ENCODE measurements at regions not wholly inside any gene's neighbourhood (a gene's known extent, or its start where the extent isn't known, plus 50 kb on each side); places are given as distances from the start of the nearest gene placed in this dataset.

GRCh38 chr21:35641271-35642016, 418.9 kb downstream of the SETD4 start:
- DNase-seq = no peak
- TF ChIP-seq GATA1 (IDR thresholded peaks at IDR 0.05; ENCODE audit: low read depth, low read length) (no peak), POLR2A (IDR thresholded peaks at IDR 0.05; ENCODE audit: low read length) (no peak)

- DNase-seq = no peak
- TF ChIP-seq GATA1 (IDR thresholded peaks at IDR 0.05; ENCODE audit: low read depth, low read length) = no peak
- TF ChIP-seq POLR2A (IDR thresholded peaks at IDR 0.05; ENCODE audit: low read length) = no peak
Observed at GRCh38 chr21:35637431-35637830, 422.9 kb downstream of the SETD4 start.

DNA sequence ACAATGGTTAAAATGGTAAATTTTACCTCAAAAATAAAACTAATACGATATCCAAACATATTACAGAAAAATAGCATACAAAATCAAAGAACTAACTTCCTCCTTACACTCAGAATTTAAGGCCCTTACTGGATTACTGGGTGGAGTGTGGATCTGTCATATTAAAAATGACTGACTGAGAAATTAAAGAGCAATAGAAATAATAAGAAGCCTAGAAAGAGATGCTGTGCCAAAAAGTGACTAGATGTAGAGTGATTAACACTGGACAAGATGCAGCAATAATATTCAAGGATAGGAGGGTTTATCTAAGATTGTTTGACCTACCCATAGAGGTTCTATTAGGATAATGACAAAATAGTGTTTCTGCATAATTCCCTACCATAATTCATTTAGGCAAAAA, 424.3 kb downstream of the SETD4 start:
- no peak for DNase-seq
- TF ChIP-seq POLR2A (IDR thresholded peaks at IDR 0.05; ENCODE audit: low read length) (no peak), GATA1 (IDR thresholded peaks at IDR 0.05; ENCODE audit: low read depth, low read length) (no peak)

DNA sequence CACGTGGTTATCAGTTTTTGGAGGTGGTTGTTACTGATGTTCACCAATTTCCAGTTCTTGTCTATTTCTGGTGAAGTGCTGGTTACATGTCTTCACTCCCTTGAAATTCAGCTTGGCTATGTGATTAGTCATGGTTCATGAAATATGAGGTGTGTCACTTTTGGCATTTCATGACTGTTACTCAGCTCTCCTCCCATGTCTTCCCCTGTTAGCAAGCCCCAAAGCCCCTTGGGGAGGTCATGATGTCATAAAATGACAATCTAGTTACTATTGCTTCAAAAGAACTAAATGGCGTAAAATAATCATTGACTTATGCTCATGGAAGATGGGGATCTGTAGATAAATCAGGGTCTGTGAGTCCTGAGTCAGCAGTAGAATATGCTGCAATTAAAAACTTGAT, 425.1 kb downstream of the SETD4 start:
- TF ChIP-seq GATA1 (IDR thresholded peaks at IDR 0.05; ENCODE audit: low read depth, low read length) (no peak), POLR2A (IDR thresholded peaks at IDR 0.05; ENCODE audit: low read length) (no peak)
- DNase-seq = peak in 1 of 2 experiments; percentile 23

- TF ChIP-seq GATA1 (IDR thresholded peaks at IDR 0.05; ENCODE audit: low read depth, low read length) (no peak), POLR2A (IDR thresholded peaks at IDR 0.05; ENCODE audit: low read length) (no peak)
Observed at GRCh38 chr21:35633501-35633900, 426.8 kb downstream of the SETD4 start.

DNA sequence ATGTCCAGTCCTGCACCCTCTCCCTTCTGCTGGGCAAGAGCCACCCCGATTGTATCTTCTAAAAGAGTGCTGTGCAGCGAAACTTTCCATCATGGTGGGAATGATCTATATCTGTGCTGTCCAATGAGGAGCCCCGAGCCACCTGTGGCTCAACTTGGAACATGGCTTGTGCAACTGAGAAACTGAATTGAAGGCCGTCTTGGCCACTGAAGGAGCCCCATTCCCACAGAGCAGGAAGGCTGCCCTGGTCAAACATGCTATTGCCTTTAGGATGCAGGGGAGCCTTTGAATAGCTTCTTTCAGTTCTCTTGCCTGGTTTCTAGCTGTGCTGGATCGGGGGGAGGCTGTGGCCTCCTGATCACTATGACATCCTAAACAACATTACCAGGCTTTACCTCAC, 427.6 kb downstream of the SETD4 start:
- DNase-seq = no peak
- TF ChIP-seq POLR2A (IDR thresholded peaks at IDR 0.05; ENCODE audit: low read length) (no peak), GATA1 (IDR thresholded peaks at IDR 0.05; ENCODE audit: low read depth, low read length) (no peak)

More at GRCh38 chr21:35633501-35633900, 426.8 kb downstream of the SETD4 start:
- DNase-seq = no peak

DNA sequence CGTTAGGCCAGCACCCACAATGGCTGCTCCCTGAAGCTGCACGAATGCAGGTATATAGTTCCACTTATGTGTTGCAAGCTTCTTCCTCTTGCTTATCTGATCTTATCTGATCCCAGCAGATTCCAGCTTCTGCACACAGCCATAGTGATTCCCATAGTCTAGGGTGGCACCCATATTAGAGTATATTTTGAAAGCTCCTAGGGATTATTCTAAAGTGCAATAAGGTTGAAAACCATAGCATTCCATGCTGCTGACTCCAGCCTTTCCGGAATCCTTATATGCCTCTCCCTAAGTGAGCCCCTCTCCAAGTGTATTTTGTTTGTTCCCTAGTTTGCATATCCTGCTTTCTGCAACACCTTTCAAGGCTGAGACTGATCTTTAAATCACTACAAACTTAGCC, 432.0 kb downstream of the SETD4 start:
- DNase-seq = no peak
- TF ChIP-seq GATA1 (IDR thresholded peaks at IDR 0.05; ENCODE audit: low read depth, low read length) = no peak
- TF ChIP-seq POLR2A (IDR thresholded peaks at IDR 0.05; ENCODE audit: low read length) = no peak

DNA sequence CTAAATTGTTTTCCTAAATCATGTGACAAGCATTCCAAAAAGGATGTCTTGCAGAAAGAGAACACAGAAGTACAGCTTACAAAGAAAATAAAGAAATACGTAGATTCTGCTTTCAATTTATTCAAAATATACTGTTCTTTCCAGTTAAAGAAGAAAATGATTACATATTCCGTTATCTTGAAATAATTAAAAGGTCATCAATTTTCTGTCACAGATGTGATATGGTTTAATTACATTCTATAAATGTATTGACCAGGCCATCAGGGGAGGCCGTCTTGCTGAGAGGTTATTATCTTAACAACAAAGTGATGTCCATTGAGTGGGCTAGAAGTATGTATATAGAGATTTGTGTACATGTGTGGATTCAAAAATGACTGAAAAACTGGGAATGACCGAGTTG, 432.9 kb downstream of the SETD4 start:
- no peak for TF ChIP-seq GATA1 (IDR thresholded peaks at IDR 0.05; ENCODE audit: low read depth, low read length)
- no peak for TF ChIP-seq POLR2A (IDR thresholded peaks at IDR 0.05; ENCODE audit: low read length)
- DNase-seq = no peak

DNA sequence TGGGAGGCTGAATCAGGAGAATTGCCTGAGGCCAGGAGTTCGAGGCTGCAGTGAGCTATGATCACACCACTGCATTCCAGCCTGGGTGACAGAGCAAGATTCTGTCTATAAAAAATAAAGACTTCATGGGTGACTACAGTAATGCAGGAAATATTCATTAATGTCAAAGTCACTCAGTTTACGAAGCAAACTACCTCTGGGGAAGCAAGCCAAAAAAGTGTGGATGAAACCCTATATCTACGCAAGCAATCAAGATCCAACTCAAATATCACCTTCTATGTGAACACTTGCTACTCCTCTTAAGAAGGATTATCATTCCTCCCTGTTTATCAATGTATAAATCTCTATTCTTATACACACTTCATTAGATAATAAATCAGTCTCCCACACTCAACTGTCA, 434.8 kb downstream of the SETD4 start:
- TF ChIP-seq POLR2A (IDR thresholded peaks at IDR 0.05; ENCODE audit: low read length) (no peak), GATA1 (IDR thresholded peaks at IDR 0.05; ENCODE audit: low read depth, low read length) (no peak)
- DNase-seq = no peak

DNA sequence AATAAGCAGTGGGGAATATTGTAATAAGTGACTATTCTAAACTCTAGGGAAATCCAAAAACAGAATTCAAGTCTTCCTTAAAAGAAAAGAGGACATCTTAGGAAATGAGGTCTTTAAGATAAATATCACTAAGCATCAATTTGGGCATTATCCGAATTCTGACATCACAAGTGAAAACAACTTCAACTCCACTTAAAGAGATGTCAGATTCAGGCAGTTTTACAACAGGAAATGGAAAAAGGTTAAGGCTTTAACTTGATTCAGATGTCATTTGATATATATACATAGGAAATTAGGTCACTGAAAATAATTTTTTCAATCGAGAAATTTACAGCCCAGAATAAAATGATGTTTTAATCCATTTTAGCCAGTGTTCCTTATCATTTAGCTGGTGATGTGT, 435.4 kb downstream of the SETD4 start:
- DNase-seq = no peak
- TF ChIP-seq GATA1 (IDR thresholded peaks at IDR 0.05; ENCODE audit: low read depth, low read length) = no peak
- no peak for TF ChIP-seq POLR2A (IDR thresholded peaks at IDR 0.05; ENCODE audit: low read length)

DNA sequence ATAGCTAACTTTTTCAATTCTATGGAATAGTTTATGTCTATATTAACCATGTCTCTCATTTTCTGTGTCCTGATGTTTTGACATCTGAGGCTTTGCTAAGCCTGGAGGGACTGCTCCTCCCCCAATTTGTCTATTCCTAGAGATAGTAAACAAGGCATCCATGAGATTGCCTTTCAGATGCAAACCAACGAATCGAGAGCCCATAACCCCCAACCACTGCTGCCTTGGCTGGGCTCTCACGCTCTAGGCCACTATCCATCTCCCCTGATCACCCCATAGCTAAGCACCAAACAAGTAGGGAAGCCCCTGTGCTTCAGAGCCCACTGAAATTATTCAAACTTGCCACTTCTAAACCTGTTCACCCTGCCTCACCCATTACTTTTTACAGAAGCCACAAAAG, 437.7 kb downstream of the SETD4 start:
- no peak for TF ChIP-seq POLR2A (IDR thresholded peaks at IDR 0.05; ENCODE audit: low read length)
- no peak for TF ChIP-seq GATA1 (IDR thresholded peaks at IDR 0.05; ENCODE audit: low read depth, low read length)
- no peak for DNase-seq

DNA sequence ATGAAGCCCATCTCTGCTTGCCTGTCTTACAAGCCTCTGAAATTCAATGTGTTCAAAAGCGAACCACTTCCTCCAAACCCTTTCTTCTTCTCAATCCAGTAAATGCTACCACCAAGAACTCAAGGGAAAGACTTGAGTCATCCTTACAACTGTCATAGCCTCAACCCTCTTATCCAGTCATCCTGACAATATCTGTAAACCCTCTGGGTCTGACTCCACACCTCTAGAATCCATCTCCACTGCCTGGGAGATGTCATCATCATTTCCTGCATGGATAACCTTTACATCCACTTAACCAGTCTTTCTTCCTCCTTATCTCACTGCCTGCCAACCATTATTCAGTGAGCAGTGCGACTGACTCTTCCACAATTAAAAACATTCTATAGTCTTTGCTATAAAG, 441.1 kb downstream of the SETD4 start:
- TF ChIP-seq GATA1 (IDR thresholded peaks at IDR 0.05; ENCODE audit: low read depth, low read length) (no peak), POLR2A (IDR thresholded peaks at IDR 0.05; ENCODE audit: low read length) (no peak)
- no peak for DNase-seq

DNA sequence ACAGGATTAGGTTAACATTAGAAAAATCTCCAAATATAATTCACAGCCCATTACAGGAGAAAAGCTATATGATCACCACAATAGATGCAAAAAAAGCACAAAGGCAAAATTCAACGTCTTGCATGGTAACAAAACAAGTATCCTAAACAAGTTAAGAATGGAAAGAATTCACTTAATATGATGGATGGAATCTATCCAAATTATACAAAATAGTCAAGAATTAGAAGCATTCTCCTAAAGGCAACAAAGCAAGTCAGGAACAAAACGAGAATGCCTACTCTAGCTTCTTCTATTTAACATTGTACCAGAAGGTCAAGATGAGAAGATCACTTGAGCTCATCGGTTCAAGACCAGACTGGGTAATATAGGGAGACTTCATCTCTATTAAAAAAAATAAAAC, 442.8 kb downstream of the SETD4 start:
- DNase-seq = no peak
- TF ChIP-seq POLR2A (IDR thresholded peaks at IDR 0.05; ENCODE audit: low read length) (no peak), GATA1 (IDR thresholded peaks at IDR 0.05; ENCODE audit: low read depth, low read length) (no peak)

GRCh38 chr21:35616090-35616489, 444.2 kb downstream of the SETD4 start:
- TF ChIP-seq GATA1 (IDR thresholded peaks at IDR 0.05; ENCODE audit: low read depth, low read length) (no peak), POLR2A (IDR thresholded peaks at IDR 0.05; ENCODE audit: low read length) (no peak)
- peak; percentile 5 to 27 for DNase-seq

- TF ChIP-seq POLR2A (IDR thresholded peaks at IDR 0.05; ENCODE audit: low read length) (no peak), GATA1 (IDR thresholded peaks at IDR 0.05; ENCODE audit: low read depth, low read length) (no peak)
- DNase-seq = no peak
Observed at GRCh38 chr21:35615325-35615724, 445.0 kb downstream of the SETD4 start.

Measured in erythroblast (primary cell).